Pons (tissue), 1 donor: ENCODE measurements at regions not wholly inside any gene's neighbourhood (a gene's known extent, or its start where the extent isn't known, plus 50 kb on each side); places are given as distances from the start of the nearest gene placed in this dataset.
A peak's percentile ranks its signal among the peaks of the same experiment; 100 is the strongest.
"Not testable (repeated sequence)": the region's sequence is repeated elsewhere in the genome, so short reads cannot be mapped to it uniquely, and the experiment has no call there.

Experiments
- DNase-seq: peaks from one replicate; pipeline ENCODE4 v3.0.0-alpha.2; 2016; ENCODE audit warnings: low spot score

GRCh38 chr6:14533446-14533845 is 415.9 kb downstream of the CD83 start:
- DNase-seq: no peak

DNA sequence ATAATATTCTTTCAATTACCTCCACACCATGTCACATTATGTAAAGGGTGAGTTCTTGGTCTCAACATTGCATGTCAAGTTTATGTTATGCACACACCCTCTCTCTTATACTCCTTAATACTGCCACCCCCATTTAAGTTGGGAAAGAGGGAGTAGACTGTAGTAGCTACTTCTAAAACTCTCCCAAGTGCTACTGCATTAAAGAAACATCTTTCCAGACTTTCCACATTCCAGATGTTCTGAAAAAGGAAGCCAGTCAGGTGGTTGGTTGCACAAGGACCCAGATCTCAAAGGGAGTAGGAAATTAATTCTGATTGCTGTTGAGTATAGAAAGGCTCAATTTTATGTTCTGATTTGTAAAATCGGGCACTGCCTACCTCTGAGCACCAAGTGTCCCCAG is 419.5 kb downstream of the CD83 start:
- no peak for DNase-seq

- no peak for DNase-seq
Measured at GRCh38 chr6:14540276-14540675, 422.7 kb downstream of the CD83 start.

DNA sequence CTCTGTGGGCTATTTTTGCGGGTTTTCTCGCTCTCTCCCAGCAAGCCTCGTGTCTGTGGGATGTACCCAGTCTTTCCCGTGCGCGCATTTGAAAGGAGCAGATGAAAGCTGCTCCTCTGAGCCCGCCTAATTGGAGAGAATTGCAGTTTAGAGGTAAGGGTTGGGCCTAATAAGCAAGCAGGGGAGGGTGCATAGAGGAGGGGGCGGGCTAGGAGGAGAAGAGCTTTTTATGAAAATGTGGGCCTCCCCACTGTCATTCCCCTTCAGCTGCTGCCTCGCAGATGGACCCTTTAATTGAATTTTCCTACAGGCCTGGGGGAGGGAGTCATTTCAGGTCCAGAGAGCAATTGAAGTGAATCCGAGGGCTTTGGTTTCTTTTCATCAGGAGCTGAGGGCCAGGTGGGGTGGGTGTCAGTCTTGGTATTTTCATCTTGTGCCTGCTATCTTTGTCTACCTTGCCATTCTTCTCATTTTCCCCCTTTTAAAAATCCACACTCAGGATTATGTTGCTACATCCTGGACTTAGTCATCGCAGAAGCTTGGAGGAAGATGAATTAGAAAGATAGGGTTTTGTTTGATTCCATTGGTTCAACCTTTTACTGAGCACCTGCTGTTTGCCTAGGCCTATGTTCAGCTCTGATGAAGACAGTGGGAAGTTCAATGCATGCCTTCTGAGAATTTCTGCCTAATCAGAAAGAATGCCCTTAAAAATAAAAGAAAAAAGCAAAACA is 423.4 kb downstream of the CD83 start:
- DNase-seq: no peak

DNA sequence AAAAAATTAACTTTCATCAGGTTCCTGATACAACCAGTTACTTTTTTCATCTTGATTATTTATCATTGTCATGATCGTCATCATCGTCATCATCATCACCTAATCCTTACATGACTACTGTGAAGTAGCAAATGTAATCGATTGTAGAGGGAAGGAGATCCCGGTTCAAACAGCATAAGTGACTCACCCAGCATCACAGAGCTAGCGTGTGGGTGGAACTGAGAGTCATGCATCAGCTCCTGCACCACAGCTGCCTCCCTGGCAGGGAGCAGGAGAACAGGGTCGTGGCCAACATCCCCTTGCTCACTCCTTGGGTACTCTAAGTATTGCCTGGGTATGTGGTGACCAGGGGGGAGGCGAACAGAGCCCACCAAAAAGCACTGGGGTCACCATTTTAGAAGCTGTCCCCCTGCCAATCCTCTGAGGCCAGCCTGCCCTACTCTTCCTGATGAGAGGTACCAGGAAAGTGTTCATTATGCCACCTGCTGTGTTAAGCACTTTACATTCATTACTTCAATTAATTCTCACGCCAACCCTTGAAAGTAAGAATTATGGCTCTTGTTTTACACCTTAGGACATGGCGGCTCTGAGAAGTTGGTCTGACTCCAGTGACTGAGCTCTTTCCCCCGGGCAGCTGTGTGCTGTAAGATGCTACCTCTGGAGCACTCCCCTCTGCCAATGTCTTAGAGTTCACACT is 425.2 kb downstream of the CD83 start:
- no peak for DNase-seq

DNA sequence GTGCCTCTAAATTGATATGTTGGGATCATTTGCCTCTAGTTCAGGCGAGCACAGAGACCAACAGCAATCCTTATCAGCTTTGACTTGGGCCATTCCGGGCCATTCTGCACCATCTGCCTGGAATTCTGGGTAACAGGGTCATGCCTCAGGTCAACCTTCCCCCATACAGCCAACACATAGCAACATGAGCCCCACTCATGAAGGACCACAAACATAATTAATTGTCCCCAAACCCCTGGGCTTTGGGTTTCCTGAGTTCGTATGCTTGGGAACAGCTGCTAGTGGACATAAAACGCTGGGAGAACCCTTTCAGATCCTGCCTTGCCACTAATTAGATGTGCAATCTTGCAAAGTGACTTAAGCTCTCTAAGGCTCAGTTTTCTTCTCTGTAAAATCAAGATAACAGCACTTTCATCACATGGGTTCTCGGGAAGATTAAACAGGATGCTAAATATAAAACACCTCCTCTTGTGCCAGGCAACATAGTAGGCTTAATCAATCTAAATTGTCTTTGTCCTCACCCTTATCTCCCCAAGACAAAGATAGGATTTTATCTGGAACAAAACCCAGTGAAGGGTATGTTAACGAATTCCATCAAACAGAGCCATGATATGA is 426.5 kb downstream of the CD83 start:
- no peak for DNase-seq

DNA sequence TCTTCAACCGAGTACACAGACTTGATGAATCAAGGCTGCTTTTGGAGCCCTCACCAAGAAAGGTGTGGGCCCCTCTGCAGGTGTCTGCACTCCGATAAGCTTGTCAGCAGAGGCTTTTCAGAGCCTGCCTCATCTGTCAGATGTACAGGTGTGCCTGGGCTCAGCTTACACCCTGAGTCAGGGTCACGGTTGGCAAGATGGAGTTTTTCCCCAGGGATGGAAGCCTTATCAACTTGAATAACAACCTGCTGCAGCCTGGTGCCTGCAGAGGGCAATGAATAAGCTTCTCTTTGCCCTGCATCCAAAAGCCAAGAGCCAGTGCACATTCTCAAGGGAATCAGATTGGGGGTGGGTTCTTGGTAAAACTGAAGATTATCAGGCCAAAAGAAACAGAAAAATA is 427.1 kb downstream of the CD83 start:
- DNase-seq: no peak

- no peak for DNase-seq
Measured at GRCh38 chr6:14545496-14545895, 427.9 kb downstream of the CD83 start.

- no peak for DNase-seq
Measured at GRCh38 chr6:14546036-14546435, 428.5 kb downstream of the CD83 start.

DNA sequence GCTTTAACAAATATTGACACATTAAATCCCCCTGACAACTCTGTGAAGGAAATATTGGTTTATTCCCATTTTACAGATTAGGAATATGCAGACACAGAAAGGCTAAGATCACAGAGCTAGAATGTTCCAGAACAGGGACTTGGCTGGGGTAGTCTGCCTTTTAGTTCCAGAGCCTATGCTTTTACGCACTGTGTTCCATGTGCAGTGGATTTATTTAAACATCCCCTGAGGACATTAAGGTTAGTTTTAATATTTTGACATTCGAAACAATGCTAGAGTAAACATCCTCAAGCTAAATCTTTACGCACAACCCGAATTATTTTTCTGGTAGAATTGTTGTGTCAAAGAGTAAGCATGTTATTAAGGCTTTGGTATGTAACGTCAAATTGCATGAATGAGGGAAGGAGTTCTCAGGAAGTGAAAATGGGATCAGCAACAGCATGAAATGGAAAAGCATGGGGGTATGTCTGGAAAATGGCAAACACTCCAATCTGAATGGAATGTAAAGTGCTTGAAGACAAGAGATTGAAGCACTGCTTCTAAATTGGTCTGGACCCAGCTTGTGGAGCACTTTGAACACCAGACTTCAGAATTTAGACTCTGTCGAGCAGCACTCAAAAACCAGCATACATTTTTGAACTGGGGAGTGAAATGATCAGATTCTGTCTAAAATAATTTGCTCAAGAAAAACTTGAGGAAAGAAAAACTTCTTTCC is 429.9 kb downstream of the CD83 start:
- DNase-seq: no peak

- DNase-seq: peak; percentile 63
Measured at GRCh38 chr6:14549304-14549770, 431.8 kb downstream of the CD83 start.

DNA sequence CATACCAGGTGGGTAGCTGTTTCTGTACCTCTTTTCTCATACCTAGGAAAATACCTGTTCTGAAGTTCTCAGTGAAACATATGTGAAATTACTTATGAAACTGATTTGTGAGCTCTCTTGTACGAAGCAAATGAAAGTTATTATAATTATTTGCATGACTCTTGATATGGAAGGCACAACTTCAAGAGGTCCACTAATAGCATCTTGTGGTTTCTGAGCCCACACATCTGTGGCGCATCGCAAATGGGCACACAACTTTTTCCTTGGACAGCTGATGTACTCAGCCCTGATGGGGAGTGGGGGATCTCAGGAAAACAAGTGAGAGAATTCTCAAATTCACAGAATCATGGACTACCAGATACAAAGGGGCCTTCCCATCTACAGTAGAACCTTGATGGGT is 432.3 kb downstream of the CD83 start:
- no peak for DNase-seq

GRCh38 chr6:14550410-14550809 is 432.8 kb downstream of the CD83 start:
- no peak for DNase-seq

- DNase-seq: no peak
Measured at GRCh38 chr6:14550822-14551221, 433.2 kb downstream of the CD83 start.

DNA sequence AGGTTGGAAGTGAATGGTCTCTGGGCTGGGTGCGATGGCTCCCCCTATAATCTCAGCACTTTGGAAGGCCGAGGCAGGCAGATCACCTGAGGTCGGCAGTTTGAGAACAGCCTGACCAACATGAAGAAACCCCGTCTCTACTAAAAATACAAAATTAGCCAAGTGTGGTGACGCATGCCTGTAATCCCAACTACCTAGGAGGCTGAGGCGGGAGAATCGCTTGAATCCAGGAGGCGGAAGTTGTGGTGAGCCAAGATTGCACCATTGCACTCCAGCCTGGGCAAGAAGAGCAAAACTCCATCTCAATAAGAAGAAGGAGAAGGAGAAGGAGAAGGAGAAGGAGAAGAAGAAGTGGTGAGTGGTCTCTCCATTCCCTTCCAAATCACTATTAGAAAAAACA is 434.0 kb downstream of the CD83 start:
- DNase-seq: not testable (repeated sequence)

DNA sequence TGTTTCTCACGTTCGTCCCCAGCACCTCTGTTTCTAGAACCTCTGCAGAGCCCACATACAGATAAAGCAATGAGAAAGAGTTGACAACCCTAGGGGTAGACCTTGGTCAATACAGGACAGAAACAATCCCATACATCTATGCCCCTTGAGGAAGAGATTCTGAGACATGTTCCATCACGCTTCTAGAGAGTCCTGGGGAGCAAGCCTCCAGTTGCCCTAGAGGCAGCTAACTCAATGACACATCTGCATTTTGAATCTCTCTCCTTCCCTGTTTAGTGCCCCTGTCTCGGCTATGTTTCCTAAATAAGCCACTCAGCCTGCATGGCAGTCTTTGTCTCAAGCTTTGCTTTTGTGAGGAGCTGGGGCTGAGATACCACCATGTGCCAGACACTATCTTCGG is 435.3 kb downstream of the CD83 start:
- no peak for DNase-seq

DNA sequence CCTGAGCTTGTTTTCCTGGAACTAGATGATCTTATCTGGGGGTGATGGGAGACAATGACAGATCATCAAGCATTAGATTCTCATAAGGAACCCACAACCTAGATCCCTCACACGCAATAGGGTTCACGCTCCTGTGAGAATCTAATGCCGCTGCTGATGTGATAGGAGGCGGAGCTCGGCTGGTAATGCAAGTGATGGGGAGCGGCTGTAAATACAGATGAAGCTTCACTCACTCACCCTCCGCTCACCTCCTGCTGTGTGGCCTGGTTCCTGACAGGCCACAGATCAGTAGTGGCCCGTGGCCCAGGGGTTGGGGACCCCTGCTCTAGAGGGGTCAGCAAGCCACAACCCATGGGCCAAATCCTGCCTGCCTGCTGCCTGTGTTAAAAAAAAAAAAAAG is 435.9 kb downstream of the CD83 start:
- DNase-seq: no peak

GRCh38 chr6:14555804-14556203 is 438.2 kb downstream of the CD83 start:
- DNase-seq: no peak

DNA sequence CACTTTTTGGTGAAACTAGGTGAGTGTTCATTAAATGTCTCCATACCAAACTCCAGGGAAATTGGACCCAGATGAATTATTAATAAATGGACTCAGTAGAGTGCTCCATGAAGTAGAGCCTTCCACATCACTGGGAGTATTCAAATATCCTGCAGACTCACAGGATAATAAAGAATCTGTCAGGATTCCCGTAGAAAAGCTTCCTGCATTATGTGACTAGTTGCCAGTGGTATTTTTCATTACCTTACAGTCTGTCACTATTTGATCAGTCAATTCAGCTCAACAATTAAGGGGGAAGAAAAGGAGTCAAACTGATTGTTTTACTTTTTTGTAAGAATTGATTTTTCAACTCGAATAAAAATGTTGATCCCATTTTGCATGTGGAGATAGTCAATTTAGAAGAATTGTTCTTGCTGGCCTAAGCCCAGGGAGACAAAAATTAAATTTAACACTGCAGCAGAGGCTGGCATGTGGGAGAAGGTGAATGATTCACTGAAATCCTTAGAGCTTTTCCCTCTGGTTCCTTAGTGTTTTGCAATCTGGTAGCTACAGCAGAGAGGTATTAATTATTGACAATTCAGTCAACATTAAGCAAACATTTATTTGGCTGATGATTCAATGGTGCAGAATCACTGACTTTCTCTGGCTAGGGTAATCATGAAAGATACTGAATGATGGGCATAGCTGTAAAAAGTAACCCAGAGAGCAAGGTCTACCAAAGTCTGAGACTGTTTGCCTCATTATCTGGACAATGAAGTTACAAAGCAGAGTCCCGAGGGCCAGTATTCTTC is 442.4 kb downstream of the CD83 start:
- no peak for DNase-seq

DNA sequence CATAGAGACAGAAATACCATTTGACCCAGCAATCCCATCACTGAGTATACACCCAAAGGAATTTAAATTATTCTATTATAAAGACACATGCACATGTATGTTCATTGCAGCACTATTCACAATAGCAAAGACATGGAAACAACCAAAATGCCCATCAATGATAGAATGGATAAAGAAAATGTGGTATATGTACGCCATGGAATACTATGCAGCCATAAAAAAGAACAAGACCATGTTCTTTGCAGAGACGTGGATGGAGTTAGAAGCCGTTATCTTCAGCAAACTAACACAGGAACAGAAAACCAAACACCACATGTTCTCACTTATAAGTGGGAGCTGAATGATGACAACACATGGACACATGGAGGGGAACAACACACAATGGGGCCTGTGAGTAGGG is 444.0 kb downstream of the CD83 start:
- DNase-seq: not testable (repeated sequence)

DNA sequence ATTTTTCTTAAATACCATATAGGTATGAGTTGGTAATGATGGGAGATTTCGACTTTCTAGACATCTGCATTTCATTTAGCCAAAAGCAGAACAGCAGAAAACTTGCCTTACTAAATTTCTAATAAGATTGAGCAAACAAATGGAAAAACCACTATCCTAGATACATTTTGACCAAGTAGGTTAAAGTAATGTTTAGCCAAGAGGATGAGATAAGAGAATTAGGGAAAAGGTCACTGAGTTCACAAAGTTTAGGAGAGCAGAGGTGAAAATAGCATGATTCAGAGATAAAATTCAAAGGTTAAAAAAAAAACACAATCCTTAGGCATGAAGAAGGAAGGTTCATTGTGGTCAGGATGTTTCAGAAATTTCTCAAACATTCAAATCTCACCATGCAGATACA is 450.3 kb downstream of the CD83 start:
- no peak for DNase-seq

- no peak for DNase-seq
Measured at GRCh38 chr6:14569394-14569793, 451.8 kb downstream of the CD83 start.
